RKO (cell line): ENCODE measurements at regions not wholly inside any gene's neighbourhood (a gene's known extent, or its start where the extent isn't known, plus 50 kb on each side); places are given as distances from the start of the nearest gene placed in this dataset.
"Not testable (repeated sequence)": the region's sequence is repeated elsewhere in the genome, so short reads cannot be mapped to it uniquely, and the experiment has no call there.

Source experiments
- DNase-seq: peaks from one replicate; pipeline ENCODE4 v3.0.0-alpha.2; 2016; ENCODE audit warnings: low spot score

DNA sequence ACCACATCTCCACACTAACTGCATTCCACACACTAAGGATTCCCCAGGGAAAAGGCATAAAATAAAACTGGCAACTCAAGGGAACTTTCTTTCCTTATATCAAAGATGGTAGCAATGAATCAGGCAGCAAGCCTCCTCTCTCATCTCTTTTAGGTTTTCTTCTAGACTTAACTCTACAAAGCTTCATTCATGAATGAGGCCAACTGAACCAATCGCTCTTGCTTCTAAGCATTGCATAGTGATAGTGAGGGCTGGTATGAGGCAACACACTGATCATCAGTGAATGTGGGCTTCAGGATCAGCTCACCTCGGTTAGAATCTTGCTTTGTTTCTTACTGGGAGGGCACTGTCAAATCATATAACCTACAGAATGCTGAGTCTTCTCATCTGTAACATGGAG is 1090.7 kb upstream of the MIR17HG start:
- no peak for DNase-seq

DNA sequence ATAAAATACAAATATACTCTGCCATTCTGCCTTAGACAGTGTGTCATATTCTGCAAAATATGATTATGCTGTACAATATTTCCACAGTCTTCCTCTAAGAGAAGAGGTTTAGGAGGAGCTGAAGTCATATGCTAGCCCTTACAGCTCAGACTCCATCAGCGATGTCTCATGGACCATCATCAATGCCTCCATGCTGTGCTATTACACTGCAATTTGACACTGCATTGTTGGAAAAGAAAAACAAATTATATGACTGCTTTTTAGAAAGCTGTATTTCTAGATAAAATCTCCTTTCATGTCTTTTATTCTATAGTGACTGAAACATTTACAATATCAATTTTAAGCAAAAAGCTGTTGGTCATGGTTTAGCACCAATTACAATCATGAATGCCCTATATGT is 1089.4 kb upstream of the MIR17HG start:
- no peak for DNase-seq

GRCh38 chr13:90261343-90261742 is 1086.1 kb upstream of the MIR17HG start:
- DNase-seq = no peak

DNA sequence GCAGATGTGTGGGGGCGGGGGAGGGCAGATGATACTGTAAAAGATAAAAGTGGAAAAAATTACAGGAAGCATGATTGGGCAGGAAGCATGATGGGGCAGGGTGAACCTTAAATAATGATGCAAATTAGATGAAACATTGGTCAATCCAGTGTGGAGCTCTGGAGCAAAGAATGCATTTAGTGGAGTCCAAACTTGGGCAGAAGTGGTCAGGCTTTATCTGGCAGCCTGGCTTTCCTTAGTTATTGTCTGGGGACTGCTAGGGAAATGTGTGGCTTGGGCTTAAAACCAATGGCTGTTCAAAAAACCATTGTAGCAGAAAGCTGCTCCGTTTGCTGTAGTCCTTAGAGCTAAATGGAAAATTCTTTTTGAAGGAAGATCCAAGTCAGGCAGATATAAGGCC is 1077.3 kb upstream of the MIR17HG start:
- no peak for DNase-seq

DNA sequence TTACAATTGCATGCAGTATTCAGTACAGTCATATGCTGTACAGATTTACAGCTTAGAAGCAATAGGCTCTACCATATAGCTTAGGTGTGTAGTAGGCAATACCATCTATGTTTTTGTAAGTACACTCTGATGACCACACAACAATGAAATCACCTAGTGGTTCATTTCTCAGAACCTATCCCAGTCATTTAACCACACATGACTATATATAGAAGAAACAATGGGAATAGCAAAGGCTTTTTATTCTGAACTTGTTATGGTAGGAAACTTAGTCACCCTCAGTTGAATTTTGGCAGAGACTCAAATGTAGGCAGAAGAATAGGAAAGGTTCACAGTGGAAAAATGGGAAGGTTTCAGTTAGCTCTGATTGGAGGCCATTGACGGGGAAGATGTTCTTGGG is 1075.1 kb upstream of the MIR17HG start:
- peak; percentile 15 for DNase-seq

GRCh38 chr13:90276216-90276615 is 1071.3 kb upstream of the MIR17HG start:
- DNase-seq = no peak

DNA sequence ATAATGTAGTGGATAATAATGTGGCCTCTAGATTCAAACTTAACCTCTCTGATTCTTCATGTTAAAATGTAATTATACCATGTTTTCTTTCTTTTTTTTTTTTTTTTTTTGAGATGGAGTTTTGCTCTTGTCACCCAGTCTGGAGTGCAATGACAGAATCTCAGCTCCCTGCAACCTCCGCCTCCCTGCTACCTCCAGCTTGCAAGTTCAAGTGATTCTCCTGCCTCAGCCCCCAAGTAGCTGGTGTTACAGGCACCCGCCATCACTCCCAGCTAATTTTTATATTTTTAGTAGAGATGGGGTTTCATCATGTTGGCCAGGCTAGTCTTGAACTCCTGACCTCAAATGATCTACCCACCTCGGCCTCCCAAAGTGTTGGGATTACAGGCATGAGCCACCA is 1069.3 kb upstream of the MIR17HG start:
- not testable (repeated sequence) for DNase-seq

- no peak for DNase-seq
These were observed 1065.8 kb upstream of the MIR17HG start for GRCh38 chr13:90281709-90282108.

- no peak for DNase-seq
These were observed 1060.0 kb upstream of the MIR17HG start for GRCh38 chr13:90287521-90287920.

GRCh38 chr13:90293793-90294361 is 1053.6 kb upstream of the MIR17HG start:
- no peak for DNase-seq

DNA sequence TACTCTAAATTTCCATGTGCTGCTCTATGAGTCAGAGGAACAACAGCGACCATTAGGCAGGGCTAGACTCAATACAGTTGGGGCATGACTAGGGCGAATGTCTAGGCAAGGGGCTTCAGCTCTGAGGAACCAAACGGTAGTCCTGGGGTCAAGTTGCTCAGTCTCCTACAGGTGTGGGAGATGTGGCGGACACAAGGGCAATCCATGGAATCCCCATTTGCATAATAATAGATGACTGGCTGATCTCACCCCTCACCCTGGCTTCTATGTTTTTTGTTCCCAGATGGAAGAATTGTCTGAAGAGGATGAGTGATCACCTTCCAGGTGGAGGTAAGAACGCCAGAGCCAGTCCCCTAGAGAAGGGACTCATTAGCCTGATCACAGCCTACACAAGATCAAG is 1048.2 kb upstream of the MIR17HG start:
- DNase-seq = no peak

DNA sequence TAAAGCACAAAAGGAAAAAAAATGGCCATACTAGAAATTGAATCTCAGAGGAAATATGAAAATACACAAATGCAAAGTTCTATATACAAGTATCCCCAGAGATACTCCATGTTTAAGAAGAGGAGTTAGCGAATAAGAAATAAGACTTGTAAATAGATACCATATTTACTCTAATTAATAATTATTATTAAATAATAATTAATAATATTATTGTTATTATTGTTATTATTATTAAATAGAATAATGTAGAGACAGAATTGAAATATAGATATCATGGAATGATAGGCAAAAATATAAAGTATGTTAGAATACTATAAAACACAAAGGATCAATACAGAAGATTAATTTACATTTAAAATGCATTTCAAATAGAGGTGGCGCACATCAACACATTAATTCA is 1047.5 kb upstream of the MIR17HG start:
- DNase-seq = no peak

- peak; percentile 10 for DNase-seq
These were observed 1045.4 kb upstream of the MIR17HG start for GRCh38 chr13:90302107-90302506.

- DNase-seq = no peak
These were observed 1041.7 kb upstream of the MIR17HG start for GRCh38 chr13:90305796-90306195.

GRCh38 chr13:90307136-90307535 is 1040.4 kb upstream of the MIR17HG start:
- DNase-seq = no peak

DNA sequence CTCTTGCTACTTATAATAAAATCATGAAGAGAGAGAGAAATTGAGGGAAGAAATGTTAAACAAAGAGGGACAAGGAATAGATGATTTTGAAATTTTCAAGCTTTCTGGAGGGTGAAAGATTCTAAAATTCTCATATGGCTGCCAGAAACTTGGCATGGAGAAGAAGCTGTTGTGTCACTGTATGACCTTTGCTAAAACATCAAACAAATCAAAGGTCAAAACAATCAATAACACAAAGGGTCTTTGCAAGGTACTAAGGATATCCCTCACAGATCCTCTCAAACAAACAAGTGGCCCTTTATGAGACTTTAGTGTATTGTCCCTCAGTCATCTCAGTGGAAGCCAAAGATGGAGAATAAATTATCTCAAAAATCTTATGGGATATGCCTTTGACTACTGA is 1039.2 kb upstream of the MIR17HG start:
- no peak for DNase-seq

DNA sequence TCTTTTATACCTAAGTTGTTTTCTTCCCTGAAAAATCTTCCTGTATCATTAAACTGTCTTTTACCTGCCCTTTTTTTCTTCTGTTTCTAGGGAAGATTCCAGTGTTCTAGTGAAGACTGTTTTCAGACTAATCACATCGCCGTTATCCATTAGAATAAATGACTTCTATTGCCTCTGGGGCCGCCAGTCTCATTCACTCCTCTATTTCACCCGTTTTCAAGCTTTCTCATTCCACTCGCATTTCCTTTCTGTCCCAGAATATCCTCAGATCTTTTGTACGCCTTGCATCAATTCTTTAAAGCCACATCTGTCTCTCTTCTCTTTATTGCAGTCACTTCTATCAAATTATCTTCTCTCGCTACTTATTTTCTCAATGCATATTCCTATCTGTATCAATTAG is 1035.6 kb upstream of the MIR17HG start:
- DNase-seq = no peak

DNA sequence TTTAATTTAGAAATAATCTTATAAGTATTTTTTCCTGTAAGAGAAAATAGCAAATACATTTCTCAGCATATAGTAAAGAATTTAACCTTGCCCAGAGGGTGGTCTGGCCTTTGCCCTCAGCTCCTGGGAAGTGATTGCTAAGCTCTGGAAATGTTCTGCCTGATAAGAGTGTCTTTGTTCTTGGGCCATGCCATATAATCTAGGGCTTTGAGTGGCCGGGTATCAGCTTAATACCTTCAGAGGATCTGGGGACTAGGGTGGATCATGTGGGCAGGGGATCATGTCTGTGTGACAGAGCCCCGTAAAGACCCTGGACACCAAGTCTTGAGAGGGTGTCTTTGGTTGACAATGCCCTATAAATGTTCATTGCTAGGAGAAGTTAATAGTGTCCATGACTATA is 1032.4 kb upstream of the MIR17HG start:
- no peak for DNase-seq

DNA sequence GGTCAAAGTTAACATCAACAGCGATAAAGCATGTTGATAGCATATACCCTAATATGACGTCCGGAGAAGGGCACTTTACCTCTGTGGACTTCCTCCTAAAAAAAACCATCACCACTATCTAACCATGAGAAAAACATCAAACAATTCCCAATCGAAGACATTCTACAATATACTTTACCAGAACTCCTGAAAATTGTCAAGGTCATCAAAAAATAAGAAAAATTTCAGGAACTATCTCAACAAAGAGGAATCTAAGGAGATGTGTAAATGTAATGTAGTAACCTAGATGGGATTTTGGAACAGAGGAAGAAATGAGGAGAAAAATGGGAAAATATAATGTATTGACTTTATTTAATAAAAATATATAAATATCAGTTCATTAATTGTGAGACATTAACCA is 1026.8 kb upstream of the MIR17HG start:
- DNase-seq = no peak

- DNase-seq = no peak
These were observed 1026.1 kb upstream of the MIR17HG start for GRCh38 chr13:90321281-90321931.

GRCh38 chr13:90329641-90330040 is 1017.8 kb upstream of the MIR17HG start:
- no peak for DNase-seq

GRCh38 chr13:90331974-90332373 is 1015.5 kb upstream of the MIR17HG start:
- no peak for DNase-seq

DNA sequence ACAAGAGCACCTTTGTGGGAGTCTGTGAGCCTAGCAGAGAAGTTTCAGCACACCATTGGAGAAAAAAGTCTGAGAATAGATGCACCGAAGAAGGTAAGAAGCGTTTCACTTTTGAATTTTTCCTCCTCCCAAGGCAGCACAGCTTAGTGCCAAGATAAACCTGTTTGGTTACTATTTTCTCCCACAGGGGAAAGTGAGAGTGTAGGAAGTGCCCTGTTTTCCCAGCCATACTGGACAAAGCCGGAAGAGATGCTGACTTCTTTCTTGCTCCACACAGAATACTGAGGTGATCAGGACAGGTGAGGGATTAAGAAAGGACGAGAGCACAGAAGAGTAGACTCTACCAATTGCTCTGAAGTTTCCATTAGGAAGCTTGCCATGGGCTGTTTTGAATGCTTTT is 1011.0 kb upstream of the MIR17HG start:
- DNase-seq = no peak

GRCh38 chr13:90341348-90341747 is 1006.1 kb upstream of the MIR17HG start:
- DNase-seq = not testable (repeated sequence)
